ENCODE measurements at regions not wholly inside any gene's neighbourhood (a gene's known extent, or its start where the extent isn't known, plus 50 kb on each side); places are given as distances from the start of the nearest gene placed in this dataset.

- TF ChIP-seq, protein P1, sequence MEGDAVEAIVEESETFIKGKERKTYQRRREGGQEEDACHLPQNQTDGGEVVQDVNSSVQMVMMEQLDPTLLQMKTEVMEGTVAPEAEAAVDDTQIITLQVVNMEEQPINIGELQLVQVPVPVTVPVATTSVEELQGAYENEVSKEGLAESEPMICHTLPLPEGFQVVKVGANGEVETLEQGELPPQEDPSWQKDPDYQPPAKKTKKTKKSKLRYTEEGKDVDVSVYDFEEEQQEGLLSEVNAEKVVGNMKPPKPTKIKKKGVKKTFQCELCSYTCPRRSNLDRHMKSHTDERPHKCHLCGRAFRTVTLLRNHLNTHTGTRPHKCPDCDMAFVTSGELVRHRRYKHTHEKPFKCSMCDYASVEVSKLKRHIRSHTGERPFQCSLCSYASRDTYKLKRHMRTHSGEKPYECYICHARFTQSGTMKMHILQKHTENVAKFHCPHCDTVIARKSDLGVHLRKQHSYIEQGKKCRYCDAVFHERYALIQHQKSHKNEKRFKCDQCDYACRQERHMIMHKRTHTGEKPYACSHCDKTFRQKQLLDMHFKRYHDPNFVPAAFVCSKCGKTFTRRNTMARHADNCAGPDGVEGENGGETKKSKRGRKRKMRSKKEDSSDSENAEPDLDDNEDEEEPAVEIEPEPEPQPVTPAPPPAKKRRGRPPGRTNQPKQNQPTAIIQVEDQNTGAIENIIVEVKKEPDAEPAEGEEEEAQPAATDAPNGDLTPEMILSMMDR (IDR thresholded peaks at IDR 0.05): no peak
- no peak for TF ChIP-seq POLR2A (IDR thresholded peaks at IDR 0.05)
Observed at GRCh38 chr12:94844452-94844851, 159.0 kb downstream of the NDUFA12 start.

Measured in testis (tissue), 2 donors.